D721Med (cell line): ENCODE measurements at regions not wholly inside any gene's neighbourhood (a gene's known extent, or its start where the extent isn't known, plus 50 kb on each side); places are given as distances from the start of the nearest gene placed in this dataset.
"Not testable (repeated sequence)": the region's sequence is repeated elsewhere in the genome, so short reads cannot be mapped to it uniquely, and the experiment has no call there.

Source experiments
- DNase-seq: peaks from one replicate; pipeline ENCODE4 v3.0.0; 2011; ENCODE audit warnings: low spot score; ENCODE audit not compliant: insufficient read length
- FAIRE-seq: peaks from 2 replicates; lab custom pipeline; 2011; peaks lifted over from hg19 to GRCh38; lab: Jason Lieb, UNC
- CTCF ChIP-seq: IDR thresholded peaks from 2 replicates; pipeline ENCODE4 v1.5.1; 2012; ENCODE audit warnings: mild to moderate bottlenecking, control low read depth; ENCODE audit not compliant: insufficient read depth; ENCODE audit errors: missing control alignments

GRCh38 chr1:58855274-58856165 lies 71.7 kb upstream of the JUN start:
- DNase-seq (no peak), FAIRE-seq (no peak)
- no peak for TF ChIP-seq CTCF

- not testable (repeated sequence) for DNase-seq, FAIRE-seq
These were observed 72.4 kb upstream of the JUN start for GRCh38 chr1:58856281-58856680.

GRCh38 chr1:58857680-58858673 lies 74.1 kb upstream of the JUN start:
- TF ChIP-seq CTCF = no peak
- no peak for FAIRE-seq
- no peak for DNase-seq

GRCh38 chr1:58859769-58860485 lies 76.1 kb upstream of the JUN start:
- DNase-seq (no peak), FAIRE-seq (no peak)

GRCh38 chr1:58861076-58861475 lies 77.2 kb upstream of the JUN start:
- DNase-seq (no peak), FAIRE-seq (no peak)
- TF ChIP-seq CTCF = no peak

More at GRCh38 chr1:58859769-58860485, 76.1 kb upstream of the JUN start:
- TF ChIP-seq CTCF = no peak

- no peak for TF ChIP-seq CTCF
- FAIRE-seq = no peak
- DNase-seq = no peak
These were observed 77.7 kb upstream of the JUN start for GRCh38 chr1:58861506-58861905.
